ENCODE measurements at regions not wholly inside any gene's neighbourhood (a gene's known extent, or its start where the extent isn't known, plus 50 kb on each side); places are given as distances from the start of the nearest gene placed in this dataset.

GRCh38 chr5:93320920-93321445 is 260.0 kb downstream of the NR2F1-AS1 start:
- TF ChIP-seq CTCF (IDR thresholded peaks at IDR 0.05) = no peak
- TF ChIP-seq ZFX (IDR thresholded peaks at IDR 0.05; ENCODE audit: borderline replicate concordance) = no peak
- no peak overlapping the region for H3K27ac ChIP-seq

- no peak overlapping the region for H3K27ac ChIP-seq
- TF ChIP-seq CTCF (IDR thresholded peaks at IDR 0.05) = no peak
- no peak for TF ChIP-seq ZFX (IDR thresholded peaks at IDR 0.05; ENCODE audit: borderline replicate concordance)
These were observed 267.3 kb downstream of the NR2F1-AS1 start for GRCh38 chr5:93313672-93314071.

GRCh38 chr5:93311881-93312280 is 269.1 kb downstream of the NR2F1-AS1 start:
- no peak for TF ChIP-seq ZFX (IDR thresholded peaks at IDR 0.05; ENCODE audit: borderline replicate concordance)
- no peak for TF ChIP-seq CTCF (IDR thresholded peaks at IDR 0.05)
- H3K27ac ChIP-seq = no peak overlapping the region

- TF ChIP-seq CTCF (IDR thresholded peaks at IDR 0.05) = no peak
- no peak for TF ChIP-seq ZFX (IDR thresholded peaks at IDR 0.05; ENCODE audit: borderline replicate concordance)
- no peak overlapping the region for H3K27ac ChIP-seq
These were observed 273.5 kb downstream of the NR2F1-AS1 start for GRCh38 chr5:93307557-93307956.

GRCh38 chr5:93305984-93306383 is 275.0 kb downstream of the NR2F1-AS1 start:
- H3K27ac ChIP-seq = no peak overlapping the region
- no peak for TF ChIP-seq CTCF (IDR thresholded peaks at IDR 0.05)
- TF ChIP-seq ZFX (IDR thresholded peaks at IDR 0.05; ENCODE audit: borderline replicate concordance) = no peak

GRCh38 chr5:93304456-93305250 is 276.4 kb downstream of the NR2F1-AS1 start:
- no peak overlapping the region for H3K27ac ChIP-seq
- TF ChIP-seq CTCF (IDR thresholded peaks at IDR 0.05) = no peak
- no peak for TF ChIP-seq ZFX (IDR thresholded peaks at IDR 0.05; ENCODE audit: borderline replicate concordance)

GRCh38 chr5:93303291-93303691 is 277.7 kb downstream of the NR2F1-AS1 start:
- TF ChIP-seq CTCF (IDR thresholded peaks at IDR 0.05) = no peak
- TF ChIP-seq ZFX (IDR thresholded peaks at IDR 0.05; ENCODE audit: borderline replicate concordance) = no peak
- no peak overlapping the region for H3K27ac ChIP-seq
